SKM-1 treated with dmso at 0.1 percent for 144 hours (cell line): ENCODE measurements at regions not wholly inside any gene's neighbourhood (a gene's known extent, or its start where the extent isn't known, plus 50 kb on each side); places are given as distances from the start of the nearest gene placed in this dataset.

ENCODE experiments used
- DNase-seq: peaks from one replicate; lab custom pipeline; 2025; ENCODE audit not compliant: unreplicated experiment; lab: John Stamatoyannopoulos, UW

GRCh38 chr3:102599819-102600576 lies 165.2 kb downstream of the ZPLD1 start:
- no peak for DNase-seq

GRCh38 chr3:102605153-102605552 lies 170.3 kb downstream of the ZPLD1 start:
- no peak for DNase-seq

GRCh38 chr3:102608875-102609274 lies 174.1 kb downstream of the ZPLD1 start:
- no peak for DNase-seq

GRCh38 chr3:102614021-102614569 lies 179.3 kb downstream of the ZPLD1 start:
- no peak for DNase-seq

GRCh38 chr3:102614585-102614984 lies 179.8 kb downstream of the ZPLD1 start:
- no peak for DNase-seq

GRCh38 chr3:102617381-102617780 lies 182.6 kb downstream of the ZPLD1 start:
- DNase-seq: no peak

GRCh38 chr3:102619361-102619760 lies 184.5 kb downstream of the ZPLD1 start:
- DNase-seq: peak; percentile 23

- DNase-seq: no peak
Observed at GRCh38 chr3:102629943-102630342, 195.1 kb downstream of the ZPLD1 start.

- no peak for DNase-seq
Observed at GRCh38 chr3:102630531-102630930, 195.7 kb downstream of the ZPLD1 start.

- no peak for DNase-seq
Observed at GRCh38 chr3:102643546-102643945, 208.7 kb downstream of the ZPLD1 start.

- DNase-seq: no peak
Observed at GRCh38 chr3:102646557-102646956, 211.7 kb downstream of the ZPLD1 start.

- DNase-seq: no peak
Observed at GRCh38 chr3:102660653-102661052, 225.8 kb downstream of the ZPLD1 start.

- DNase-seq: no peak
Observed at GRCh38 chr3:102661707-102662497, 227.1 kb downstream of the ZPLD1 start.

GRCh38 chr3:102662498-102662772 lies 227.6 kb downstream of the ZPLD1 start:
- DNase-seq: no peak

- DNase-seq: no peak
Observed at GRCh38 chr3:102664126-102664525, 229.3 kb downstream of the ZPLD1 start.

- no peak for DNase-seq
Observed at GRCh38 chr3:102665183-102665582, 230.4 kb downstream of the ZPLD1 start.

- DNase-seq: no peak
Observed at GRCh38 chr3:102668247-102668646, 233.4 kb downstream of the ZPLD1 start.

- no peak for DNase-seq
Observed at GRCh38 chr3:102670986-102671385, 236.2 kb downstream of the ZPLD1 start.

GRCh38 chr3:102672305-102672704 lies 237.5 kb downstream of the ZPLD1 start:
- no peak for DNase-seq

- DNase-seq: peak; percentile 45
Observed at GRCh38 chr3:102673271-102674115, 238.7 kb downstream of the ZPLD1 start.

GRCh38 chr3:102674284-102674683 lies 239.5 kb downstream of the ZPLD1 start:
- DNase-seq: no peak
